PC-9 (cell line): ENCODE measurements at regions not wholly inside any gene's neighbourhood (a gene's known extent, or its start where the extent isn't known, plus 50 kb on each side); places are given as distances from the start of the nearest gene placed in this dataset.

Source experiments
- EZH2 ChIP-seq: fragments of 200-600 bp; sonication (generic); IDR thresholded peaks from 2 replicates; pipeline ENCODE4 v1.8.0; 2017; ENCODE audit warnings: antibody characterized with exemption, low read depth
- TF ChIP-seq, protein P1 (sequence below): fragments of 200-600 bp; sonication (generic); conservative IDR thresholded peaks from 2 replicates; pipeline ENCODE4 v1.6.1; 2017; ENCODE audit warnings: mixed run types, antibody characterized with exemption, mild to moderate bottlenecking, moderate library complexity

DNA sequence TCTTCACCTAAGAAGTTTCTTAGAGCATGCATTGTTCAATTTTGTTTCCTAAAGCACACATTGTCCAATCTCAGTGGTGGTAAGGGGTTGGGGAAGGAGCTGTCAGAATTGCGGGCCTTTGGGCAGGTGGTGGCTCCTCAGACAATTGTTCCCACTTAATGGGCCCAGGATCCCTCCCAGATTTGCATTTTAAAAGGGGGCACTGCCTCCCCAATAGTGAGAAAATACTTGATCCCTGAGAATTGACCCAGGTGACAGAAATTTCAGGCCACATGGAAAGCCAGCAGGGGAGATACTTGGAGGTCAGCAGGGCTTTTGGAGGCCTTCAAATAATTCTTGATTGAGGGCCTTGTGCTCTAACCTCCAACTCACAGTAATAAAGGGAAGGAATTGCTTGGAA, 217.1 kb downstream of the ZNF674 start:
- TF ChIP-seq, protein P1, sequence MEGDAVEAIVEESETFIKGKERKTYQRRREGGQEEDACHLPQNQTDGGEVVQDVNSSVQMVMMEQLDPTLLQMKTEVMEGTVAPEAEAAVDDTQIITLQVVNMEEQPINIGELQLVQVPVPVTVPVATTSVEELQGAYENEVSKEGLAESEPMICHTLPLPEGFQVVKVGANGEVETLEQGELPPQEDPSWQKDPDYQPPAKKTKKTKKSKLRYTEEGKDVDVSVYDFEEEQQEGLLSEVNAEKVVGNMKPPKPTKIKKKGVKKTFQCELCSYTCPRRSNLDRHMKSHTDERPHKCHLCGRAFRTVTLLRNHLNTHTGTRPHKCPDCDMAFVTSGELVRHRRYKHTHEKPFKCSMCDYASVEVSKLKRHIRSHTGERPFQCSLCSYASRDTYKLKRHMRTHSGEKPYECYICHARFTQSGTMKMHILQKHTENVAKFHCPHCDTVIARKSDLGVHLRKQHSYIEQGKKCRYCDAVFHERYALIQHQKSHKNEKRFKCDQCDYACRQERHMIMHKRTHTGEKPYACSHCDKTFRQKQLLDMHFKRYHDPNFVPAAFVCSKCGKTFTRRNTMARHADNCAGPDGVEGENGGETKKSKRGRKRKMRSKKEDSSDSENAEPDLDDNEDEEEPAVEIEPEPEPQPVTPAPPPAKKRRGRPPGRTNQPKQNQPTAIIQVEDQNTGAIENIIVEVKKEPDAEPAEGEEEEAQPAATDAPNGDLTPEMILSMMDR = no peak
- no peak for TF ChIP-seq EZH2
